ENCODE measurements at regions not wholly inside any gene's neighbourhood (a gene's known extent, or its start where the extent isn't known, plus 50 kb on each side); places are given as distances from the start of the nearest gene placed in this dataset.

GRCh38 chr18:51257150-51257549 lies 59.7 kb upstream of the MEX3C start:
- no peak for TF ChIP-seq CTCF (IDR thresholded peaks at IDR 0.05)
- no peak for TF ChIP-seq POLR2A (IDR thresholded peaks at IDR 0.05)

All from uterus (tissue), 2 donors.